ENCODE measurements at regions not wholly inside any gene's neighbourhood (a gene's known extent, or its start where the extent isn't known, plus 50 kb on each side); places are given as distances from the start of the nearest gene placed in this dataset.
"Not testable (repeated sequence)": the region's sequence is repeated elsewhere in the genome, so short reads cannot be mapped to it uniquely, and the experiment has no call there.

GRCh38 chr6:140809694-140810101 lies 1323.0 kb upstream of the GJE1 start:
- no peak overlapping the region for H3K4me3 ChIP-seq (ENCODE audit: insufficient read length, low read depth)
- no peaks in the 10 kb centered on the region for H3K27me3 ChIP-seq (ENCODE audit: insufficient read depth, insufficient read length)
- no peak overlapping the region for H3K9ac ChIP-seq (ENCODE audit: insufficient read length, low read depth)
- H3K4me1 ChIP-seq (ENCODE audit: insufficient read depth, insufficient read length) = no peaks in the 10 kb centered on the region
- no peaks in the 10 kb centered on the region for H3K9me3 ChIP-seq (ENCODE audit: insufficient read depth, low read length)
- no peak for DNase-seq (ENCODE audit: low read depth, low spot score)
- H3K36me3 ChIP-seq (ENCODE audit: insufficient read depth, insufficient read length, low read length) = no peaks in the 10 kb centered on the region
- TF ChIP-seq YY1 (IDR thresholded peaks at IDR 0.05; ENCODE audit: insufficient read depth, insufficient read length) (no peak), SUZ12 (IDR thresholded peaks at IDR 0.05; ENCODE audit: extremely low read depth, insufficient read depth, insufficient read length) (no peak), ZNF274 (IDR thresholded peaks at IDR 0.05; ENCODE audit: low read depth, low read length) (no peak)

GRCh38 chr6:140806431-140806830 lies 1326.3 kb upstream of the GJE1 start:
- DNase-seq (ENCODE audit: low read depth, low spot score) = no peak
- TF ChIP-seq YY1 (IDR thresholded peaks at IDR 0.05; ENCODE audit: insufficient read depth, insufficient read length) (no peak), SUZ12 (IDR thresholded peaks at IDR 0.05; ENCODE audit: extremely low read depth, insufficient read depth, insufficient read length) (no peak), ZNF274 (IDR thresholded peaks at IDR 0.05; ENCODE audit: low read depth, low read length) (no peak)
- Histone ChIP-seq H3K27me3 (ENCODE audit: insufficient read depth, insufficient read length) (no peaks in the 10 kb centered on the region), H3K9me3 (ENCODE audit: insufficient read depth, low read length) (no peaks in the 10 kb centered on the region), H3K9ac (ENCODE audit: insufficient read length, low read depth) (no peak overlapping the region), H3K4me1 (ENCODE audit: insufficient read depth, insufficient read length) (no peaks in the 10 kb centered on the region), H3K4me3 (ENCODE audit: insufficient read length, low read depth) (no peak overlapping the region), H3K36me3 (ENCODE audit: insufficient read depth, insufficient read length, low read length) (no peaks in the 10 kb centered on the region)

GRCh38 chr6:140794544-140794943 lies 1338.2 kb upstream of the GJE1 start:
- DNase-seq (ENCODE audit: low read depth, low spot score) = no peak
- Histone ChIP-seq H3K4me1 (ENCODE audit: insufficient read depth, insufficient read length) (no peaks in the 10 kb centered on the region), H3K9me3 (ENCODE audit: insufficient read depth, low read length) (no peaks in the 10 kb centered on the region), H3K9ac (ENCODE audit: insufficient read length, low read depth) (no peak overlapping the region), H3K27me3 (ENCODE audit: insufficient read depth, insufficient read length) (no peaks in the 10 kb centered on the region), H3K36me3 (ENCODE audit: insufficient read depth, insufficient read length, low read length) (no peaks in the 10 kb centered on the region), H3K4me3 (ENCODE audit: insufficient read length, low read depth) (no peak overlapping the region)
- TF ChIP-seq ZNF274 (IDR thresholded peaks at IDR 0.05; ENCODE audit: low read depth, low read length) (no peak), SUZ12 (IDR thresholded peaks at IDR 0.05; ENCODE audit: extremely low read depth, insufficient read depth, insufficient read length) (no peak)

DNA sequence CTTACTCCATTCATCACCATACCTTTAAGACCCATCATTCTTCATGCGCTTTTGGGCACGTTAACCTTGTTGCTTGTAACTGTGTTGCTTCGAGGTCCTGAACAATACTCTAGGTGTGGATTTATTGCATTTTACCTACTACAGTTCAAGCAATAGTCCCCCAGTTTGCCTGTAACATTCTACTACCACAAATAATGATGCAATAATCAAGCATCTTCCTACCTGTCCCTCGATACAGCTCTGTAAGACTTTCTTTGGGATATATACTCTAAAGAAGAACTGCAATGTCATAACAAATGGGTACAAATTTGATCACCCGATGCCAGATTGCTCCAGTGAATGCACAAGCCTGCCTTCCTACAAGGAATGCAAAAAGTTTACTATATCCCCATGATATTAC lies 1342.6 kb upstream of the GJE1 start:
- Histone ChIP-seq H3K4me1 (ENCODE audit: insufficient read depth, insufficient read length) (no peaks in the 10 kb centered on the region), H3K9ac (ENCODE audit: insufficient read length, low read depth) (no peak overlapping the region), H3K27me3 (ENCODE audit: insufficient read depth, insufficient read length) (no peaks in the 10 kb centered on the region), H3K9me3 (ENCODE audit: insufficient read depth, low read length) (no peaks in the 10 kb centered on the region), H3K36me3 (ENCODE audit: insufficient read depth, insufficient read length, low read length) (no peaks in the 10 kb centered on the region), H3K4me3 (ENCODE audit: insufficient read length, low read depth) (no peak overlapping the region)
- TF ChIP-seq YY1 (IDR thresholded peaks at IDR 0.05; ENCODE audit: insufficient read depth, insufficient read length) (no peak), ZNF274 (IDR thresholded peaks at IDR 0.05; ENCODE audit: low read depth, low read length) (no peak), SUZ12 (IDR thresholded peaks at IDR 0.05; ENCODE audit: extremely low read depth, insufficient read depth, insufficient read length) (no peak)
- no peak for DNase-seq (ENCODE audit: low read depth, low spot score)

GRCh38 chr6:140789466-140789865 lies 1343.3 kb upstream of the GJE1 start:
- Histone ChIP-seq H3K9me3 (ENCODE audit: insufficient read depth, low read length) (no peaks in the 10 kb centered on the region), H3K27me3 (ENCODE audit: insufficient read depth, insufficient read length) (no peaks in the 10 kb centered on the region), H3K4me1 (ENCODE audit: insufficient read depth, insufficient read length) (no peaks in the 10 kb centered on the region), H3K36me3 (ENCODE audit: insufficient read depth, insufficient read length, low read length) (no peaks in the 10 kb centered on the region), H3K9ac (ENCODE audit: insufficient read length, low read depth) (no peak overlapping the region), H3K4me3 (ENCODE audit: insufficient read length, low read depth) (no peak overlapping the region)
- DNase-seq (ENCODE audit: low read depth, low spot score) = no peak
- no peak for TF ChIP-seq YY1 (IDR thresholded peaks at IDR 0.05; ENCODE audit: insufficient read depth, insufficient read length)
- TF ChIP-seq ZNF274 (IDR thresholded peaks at IDR 0.05; ENCODE audit: low read depth, low read length) = no peak
- no peak for TF ChIP-seq SUZ12 (IDR thresholded peaks at IDR 0.05; ENCODE audit: extremely low read depth, insufficient read depth, insufficient read length)

GRCh38 chr6:140785926-140786325 lies 1346.8 kb upstream of the GJE1 start:
- H3K27me3 ChIP-seq (ENCODE audit: insufficient read depth, insufficient read length) = no peaks in the 10 kb centered on the region
- no peak for DNase-seq (ENCODE audit: low read depth, low spot score)
- no peaks in the 10 kb centered on the region for H3K4me1 ChIP-seq (ENCODE audit: insufficient read depth, insufficient read length)
- no peaks in the 10 kb centered on the region for H3K9me3 ChIP-seq (ENCODE audit: insufficient read depth, low read length)
- no peak overlapping the region for H3K4me3 ChIP-seq (ENCODE audit: insufficient read length, low read depth)
- no peak overlapping the region for H3K9ac ChIP-seq (ENCODE audit: insufficient read length, low read depth)
- no peaks in the 10 kb centered on the region for H3K36me3 ChIP-seq (ENCODE audit: insufficient read depth, insufficient read length, low read length)
- TF ChIP-seq YY1 (IDR thresholded peaks at IDR 0.05; ENCODE audit: insufficient read depth, insufficient read length) = no peak

GRCh38 chr6:140784573-140784972 lies 1348.2 kb upstream of the GJE1 start:
- no peaks in the 10 kb centered on the region for H3K27me3 ChIP-seq (ENCODE audit: insufficient read depth, insufficient read length)

GRCh38 chr6:140783504-140783903 lies 1349.2 kb upstream of the GJE1 start:
- DNase-seq (ENCODE audit: low read depth, low spot score); H3K27me3 ChIP-seq (ENCODE audit: insufficient read depth, insufficient read length); H3K4me3 ChIP-seq (ENCODE audit: insufficient read length, low read depth); H3K9ac ChIP-seq (ENCODE audit: insufficient read length, low read depth); H3K4me1 ChIP-seq (ENCODE audit: insufficient read depth, insufficient read length); H3K9me3 ChIP-seq (ENCODE audit: insufficient read depth, low read length); H3K36me3 ChIP-seq (ENCODE audit: insufficient read depth, insufficient read length, low read length): not testable (repeated sequence)

More at GRCh38 chr6:140784573-140784972, 1348.2 kb upstream of the GJE1 start:
- Histone ChIP-seq H3K36me3 (ENCODE audit: insufficient read depth, insufficient read length, low read length) (no peaks in the 10 kb centered on the region), H3K9ac (ENCODE audit: insufficient read length, low read depth) (no peak overlapping the region), H3K4me1 (ENCODE audit: insufficient read depth, insufficient read length) (no peaks in the 10 kb centered on the region), H3K9me3 (ENCODE audit: insufficient read depth, low read length) (no peaks in the 10 kb centered on the region), H3K4me3 (ENCODE audit: insufficient read length, low read depth) (no peak overlapping the region)
- TF ChIP-seq ZNF274 (IDR thresholded peaks at IDR 0.05; ENCODE audit: low read depth, low read length) (no peak), SUZ12 (IDR thresholded peaks at IDR 0.05; ENCODE audit: extremely low read depth, insufficient read depth, insufficient read length) (no peak), YY1 (IDR thresholded peaks at IDR 0.05; ENCODE audit: insufficient read depth, insufficient read length) (no peak)
- DNase-seq (ENCODE audit: low read depth, low spot score) = no peak
